Activated CD4-positive, alpha-beta T cell treated with anti-CD3 and anti-CD28 coated beads, Interleukin-2, amount 10 ng/mL, durations not matched to agents 24 days and 14 days (primary cell): ENCODE measurements at regions not wholly inside any gene's neighbourhood (a gene's known extent, or its start where the extent isn't known, plus 50 kb on each side); places are given as distances from the start of the nearest gene placed in this dataset.
A peak's percentile ranks its signal among the peaks of the same experiment; 100 is the strongest.
"Not testable (repeated sequence)": the region's sequence is repeated elsewhere in the genome, so short reads cannot be mapped to it uniquely, and the experiment has no call there.

Experiments
- DNase-seq: peaks from one replicate; pipeline ENCODE4 v3.0.0; 2022
- H3K27ac Mint-ChIP-seq: one replicate; pipeline ENCODE4 v1.8.0; 2022; ENCODE audit warnings: mild to moderate bottlenecking, mixed read lengths
- H3K27me3 Mint-ChIP-seq: one replicate; pipeline ENCODE4 v1.8.0; 2022; ENCODE audit warnings: mixed read lengths
- H3K36me3 Mint-ChIP-seq: one replicate; pipeline ENCODE4 v1.8.0; 2022; ENCODE audit warnings: low read depth, mild to moderate bottlenecking, mixed read lengths
- H3K4me1 Mint-ChIP-seq: one replicate; pipeline ENCODE4 v1.8.0; 2021; ENCODE audit warnings: mixed read lengths
- H3K4me3 Mint-ChIP-seq: one replicate; pipeline ENCODE4 v1.8.0; 2022; ENCODE audit warnings: mild to moderate bottlenecking, moderate library complexity, mixed read lengths
- H3K9me3 Mint-ChIP-seq: one replicate; pipeline ENCODE4 v1.8.0; 2021; ENCODE audit warnings: mixed read lengths
- intact Hi-C: fragments of 100-400 bp; cut with micrococcal nuclease; formaldehyde crosslinking; loops from one replicate; pipeline ENCODE4 v1.15.1; 2023

- intact Hi-C loops = no loop called here
- Mint-ChIP-seq H3K4me3 (no peak overlapping the region), H3K9me3 (peaks cover 4% of the 10 kb centered on the region), H3K36me3 (no peaks in the 10 kb centered on the region), H3K27me3 (no peaks in the 10 kb centered on the region), H3K27ac (no peak overlapping the region), H3K4me1 (peaks cover 62% of the 10 kb centered on the region)
- DNase-seq = no peak
Measured at GRCh38 chr1:234839663-234840062, 229.7 kb upstream of the IRF2BP2 start.

DNA sequence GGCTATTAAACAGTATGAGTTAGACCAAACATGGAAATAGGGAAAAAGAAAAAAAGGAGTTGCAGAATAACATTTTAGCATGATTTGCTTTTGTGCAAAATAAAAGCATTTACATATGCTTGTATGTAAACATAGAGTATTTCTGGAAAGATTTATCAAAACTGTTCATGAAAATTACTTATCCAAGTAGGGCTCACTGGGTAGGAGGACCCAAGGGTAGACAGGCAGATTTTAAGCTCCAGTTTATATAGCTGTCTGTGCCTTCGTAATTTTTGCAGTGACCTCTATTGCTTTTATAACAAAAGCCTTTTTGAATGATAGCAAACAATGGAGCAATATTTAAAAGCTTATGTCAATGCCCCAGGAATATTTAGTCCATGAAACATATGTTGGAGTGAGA is 228.8 kb upstream of the IRF2BP2 start:
- Mint-ChIP-seq H3K27me3 (no peaks in the 10 kb centered on the region), H3K27ac (no peak overlapping the region), H3K4me3 (no peak overlapping the region), H3K4me1 (peaks cover 53% of the 10 kb centered on the region), H3K36me3 (no peaks in the 10 kb centered on the region), H3K9me3 (peaks cover 4% of the 10 kb centered on the region)
- DNase-seq = no peak
- intact Hi-C loops = no loop called here

GRCh38 chr1:234838182-234838581 is 228.2 kb upstream of the IRF2BP2 start:
- peaks cover 48% of the 10 kb centered on the region for H3K4me1 Mint-ChIP-seq
- no peaks in the 10 kb centered on the region for H3K27me3 Mint-ChIP-seq
- H3K4me3 Mint-ChIP-seq = no peak overlapping the region
- no peak for DNase-seq
- intact Hi-C loops = no loop called here
- H3K36me3 Mint-ChIP-seq = no peaks in the 10 kb centered on the region
- no peak overlapping the region for H3K27ac Mint-ChIP-seq
- H3K9me3 Mint-ChIP-seq = peaks cover 4% of the 10 kb centered on the region

DNA sequence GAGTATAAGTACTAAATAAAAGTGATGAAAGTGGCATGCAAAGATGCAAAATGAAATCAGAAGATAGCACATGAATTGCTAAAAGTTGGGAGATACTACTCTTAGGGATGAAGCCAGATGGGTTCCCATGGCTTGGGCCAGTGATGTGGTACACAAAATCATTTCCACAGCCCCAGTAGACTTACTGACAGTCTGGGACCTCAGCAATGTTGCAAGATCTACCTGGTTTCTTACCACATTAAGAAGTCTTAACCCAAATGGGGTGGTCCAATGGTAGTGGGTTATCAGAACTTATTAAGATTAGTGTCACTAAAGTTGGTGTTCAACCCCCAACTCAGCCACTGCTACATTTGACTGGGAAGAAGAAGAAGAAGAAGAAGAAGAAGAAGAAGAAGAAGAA is 227.7 kb upstream of the IRF2BP2 start:
- intact Hi-C loops = no loop called here
- no peak overlapping the region for H3K4me3 Mint-ChIP-seq
- H3K4me1 Mint-ChIP-seq = peaks cover 43% of the 10 kb centered on the region
- no peaks in the 10 kb centered on the region for H3K36me3 Mint-ChIP-seq
- peak overlapping the region; percentile 32 for H3K27ac Mint-ChIP-seq
- DNase-seq = no peak
- H3K9me3 Mint-ChIP-seq = peaks cover 4% of the 10 kb centered on the region
- no peaks in the 10 kb centered on the region for H3K27me3 Mint-ChIP-seq

DNA sequence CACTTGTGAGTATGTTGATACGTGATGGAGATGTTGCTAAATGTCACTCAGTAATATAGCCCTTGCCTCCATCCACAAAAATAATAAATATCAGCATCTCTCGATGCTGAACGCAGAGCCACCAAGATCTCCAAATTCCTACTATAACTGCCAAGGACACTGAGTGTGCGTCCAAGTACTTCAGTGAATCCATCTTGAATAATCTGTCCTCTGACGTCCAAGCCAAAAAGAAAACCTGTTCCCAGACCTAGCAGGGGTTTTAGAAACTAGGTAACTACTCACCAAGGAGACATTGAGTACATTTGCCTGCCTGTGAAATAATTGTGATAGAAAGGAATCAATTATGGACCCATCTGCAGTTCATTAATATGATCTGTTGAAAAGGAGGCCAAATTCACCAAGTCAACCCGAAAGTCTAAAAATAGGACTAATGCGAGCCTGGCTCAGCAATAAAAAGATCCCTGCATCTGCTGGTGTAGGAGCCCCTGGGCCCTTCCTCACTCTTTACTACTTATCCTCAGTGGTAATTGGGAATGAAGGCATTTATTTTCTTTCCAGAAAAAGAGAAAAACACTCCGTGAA is 226.9 kb upstream of the IRF2BP2 start:
- peaks cover 37% of the 10 kb centered on the region for H3K4me1 Mint-ChIP-seq
- intact Hi-C loops = no loop called here
- peaks cover 4% of the 10 kb centered on the region for H3K9me3 Mint-ChIP-seq
- DNase-seq = no peak
- no peaks in the 10 kb centered on the region for H3K27me3 Mint-ChIP-seq
- H3K4me3 Mint-ChIP-seq = no peak overlapping the region
- no peaks in the 10 kb centered on the region for H3K36me3 Mint-ChIP-seq
- no peak overlapping the region for H3K27ac Mint-ChIP-seq

GRCh38 chr1:234836045-234836681 is 226.2 kb upstream of the IRF2BP2 start:
- Mint-ChIP-seq H3K4me1 (peaks cover 29% of the 10 kb centered on the region), H3K4me3 (no peak overlapping the region), H3K27me3 (no peaks in the 10 kb centered on the region), H3K36me3 (no peaks in the 10 kb centered on the region), H3K9me3 (peaks cover 4% of the 10 kb centered on the region), H3K27ac (no peak overlapping the region)
- intact Hi-C loops = no loop called here
- DNase-seq = no peak

DNA sequence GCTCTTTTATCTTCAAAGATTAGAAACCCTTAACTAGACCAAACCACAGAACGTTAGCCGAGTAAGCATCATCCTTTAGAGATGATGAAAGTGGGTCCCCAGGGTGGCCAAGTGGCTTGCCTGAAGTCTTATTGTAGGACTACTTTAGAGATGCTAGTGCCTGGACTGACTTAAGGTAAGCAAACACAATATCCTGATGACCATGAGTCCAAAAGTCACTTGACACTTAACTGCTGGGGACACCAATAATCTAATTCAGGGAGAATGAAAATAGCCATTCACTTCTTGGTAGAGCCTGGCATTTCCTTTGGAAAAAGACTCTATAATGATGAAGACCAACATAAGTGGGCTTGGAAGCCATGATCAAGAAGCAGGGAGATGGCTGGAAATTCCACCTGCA is 225.3 kb upstream of the IRF2BP2 start:
- H3K36me3 Mint-ChIP-seq = peaks cover 2% of the 10 kb centered on the region
- DNase-seq = no peak
- H3K27ac Mint-ChIP-seq = no peak overlapping the region
- intact Hi-C loops = no loop called here
- H3K9me3 Mint-ChIP-seq = peaks cover 4% of the 10 kb centered on the region
- H3K27me3 Mint-ChIP-seq = no peaks in the 10 kb centered on the region
- H3K4me3 Mint-ChIP-seq = no peak overlapping the region
- H3K4me1 Mint-ChIP-seq = peaks cover 26% of the 10 kb centered on the region

DNA sequence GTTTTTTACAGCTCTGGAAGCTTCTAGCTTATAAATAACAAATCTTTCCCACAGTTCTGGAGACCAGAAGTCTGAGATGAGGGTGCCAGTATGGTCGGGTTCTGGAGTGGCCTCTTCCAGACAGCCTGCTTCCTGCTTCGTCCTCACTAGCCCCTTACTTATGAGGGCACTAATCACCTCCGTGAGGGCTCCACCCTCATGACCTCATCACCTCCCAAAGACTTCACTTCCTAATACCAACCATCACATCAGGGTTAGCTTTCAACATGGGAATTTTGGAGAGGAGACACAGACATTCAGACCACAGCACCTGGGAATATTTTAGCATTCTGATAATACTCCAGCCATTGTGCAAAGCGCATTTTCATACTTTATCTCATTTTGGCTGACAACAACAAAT is 223.7 kb upstream of the IRF2BP2 start:
- H3K4me3 Mint-ChIP-seq = no peak overlapping the region
- no peaks in the 10 kb centered on the region for H3K27me3 Mint-ChIP-seq
- intact Hi-C loops = no loop called here
- H3K27ac Mint-ChIP-seq = no peak overlapping the region
- DNase-seq = no peak
- peaks cover 8% of the 10 kb centered on the region for H3K9me3 Mint-ChIP-seq
- H3K4me1 Mint-ChIP-seq = peaks cover 23% of the 10 kb centered on the region
- peaks cover 4% of the 10 kb centered on the region for H3K36me3 Mint-ChIP-seq

GRCh38 chr1:234833118-234833517 is 223.1 kb upstream of the IRF2BP2 start:
- Mint-ChIP-seq H3K9me3 (peaks cover 8% of the 10 kb centered on the region), H3K4me3 (no peak overlapping the region), H3K27ac (no peak overlapping the region), H3K27me3 (no peaks in the 10 kb centered on the region), H3K4me1 (peaks cover 24% of the 10 kb centered on the region), H3K36me3 (peaks cover 4% of the 10 kb centered on the region)
- no peak for DNase-seq
- intact Hi-C loops = no loop called here

DNA sequence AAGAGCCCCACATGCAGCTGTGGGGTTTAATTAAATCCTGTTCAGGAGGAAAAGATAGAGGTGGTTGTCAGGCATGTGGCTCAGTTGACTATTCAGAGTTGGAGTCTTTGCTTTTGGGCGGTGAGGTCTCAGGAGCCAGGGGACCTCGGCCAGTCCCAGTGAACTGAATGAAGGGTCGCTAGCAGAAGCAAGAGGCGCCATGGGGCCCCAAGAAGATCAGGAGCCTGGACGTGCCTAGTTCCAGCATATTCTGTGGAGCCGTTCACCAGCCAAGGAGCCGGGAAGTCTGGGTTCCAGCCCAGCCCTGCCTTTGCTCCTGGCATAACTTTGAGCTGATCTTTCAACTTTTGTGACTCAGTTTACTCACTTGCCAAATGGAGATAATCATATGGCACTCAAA is 217.7 kb upstream of the IRF2BP2 start:
- DNase-seq = no peak
- H3K27me3 Mint-ChIP-seq = no peaks in the 10 kb centered on the region
- H3K9me3 Mint-ChIP-seq = peaks cover 4% of the 10 kb centered on the region
- intact Hi-C loops = no loop called here
- H3K4me1 Mint-ChIP-seq = peaks cover 25% of the 10 kb centered on the region
- no peak overlapping the region for H3K27ac Mint-ChIP-seq
- H3K36me3 Mint-ChIP-seq = peaks cover 4% of the 10 kb centered on the region
- H3K4me3 Mint-ChIP-seq = no peak overlapping the region

DNA sequence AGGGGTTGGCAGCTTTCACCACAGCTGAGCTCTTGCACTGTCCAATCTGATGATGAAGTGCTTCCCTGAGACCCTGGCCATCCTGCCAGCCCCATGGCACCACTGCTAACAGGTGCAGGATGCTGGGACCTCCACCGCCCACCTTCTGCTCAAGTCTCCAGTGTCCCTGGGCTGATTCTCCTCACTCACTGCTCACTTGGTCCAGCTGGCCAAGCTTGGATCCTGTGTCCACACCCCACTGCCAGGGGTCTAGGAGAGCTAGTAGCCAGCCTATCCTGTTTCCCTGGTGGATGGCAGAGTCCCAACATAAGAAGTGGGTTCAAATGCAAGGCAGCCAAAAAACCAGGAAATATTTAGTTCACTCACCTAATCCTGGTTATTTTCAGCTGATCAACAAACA is 217.2 kb upstream of the IRF2BP2 start:
- intact Hi-C loops = no loop called here
- peaks cover 4% of the 10 kb centered on the region for H3K9me3 Mint-ChIP-seq
- H3K4me1 Mint-ChIP-seq = peaks cover 25% of the 10 kb centered on the region
- H3K27ac Mint-ChIP-seq = no peak overlapping the region
- no peaks in the 10 kb centered on the region for H3K27me3 Mint-ChIP-seq
- DNase-seq = no peak
- peaks cover 4% of the 10 kb centered on the region for H3K36me3 Mint-ChIP-seq
- no peak overlapping the region for H3K4me3 Mint-ChIP-seq

DNA sequence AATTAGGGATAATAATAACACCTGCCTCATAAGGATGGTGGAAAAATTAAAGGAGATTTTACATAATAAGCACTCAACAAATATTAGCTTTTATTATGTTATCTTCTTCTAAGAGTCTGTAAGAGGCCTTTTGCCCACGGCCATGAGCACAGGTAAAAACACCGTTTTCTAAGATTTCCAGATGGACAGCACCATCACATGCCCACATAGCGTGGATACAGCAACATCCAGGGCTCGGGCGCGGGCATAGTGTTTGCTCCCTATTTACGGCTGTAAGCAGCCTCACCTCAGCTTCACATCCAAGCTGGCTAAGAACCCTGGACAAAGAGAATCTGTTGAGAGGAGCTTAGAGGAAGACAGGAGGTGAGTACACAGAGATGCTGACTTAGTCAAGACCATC is 216.4 kb upstream of the IRF2BP2 start:
- peaks cover 6% of the 10 kb centered on the region for H3K9me3 Mint-ChIP-seq
- no peak overlapping the region for H3K27ac Mint-ChIP-seq
- H3K36me3 Mint-ChIP-seq = peaks cover 4% of the 10 kb centered on the region
- no peak for DNase-seq
- H3K27me3 Mint-ChIP-seq = no peaks in the 10 kb centered on the region
- intact Hi-C loops = no loop called here
- no peak overlapping the region for H3K4me3 Mint-ChIP-seq
- peaks cover 25% of the 10 kb centered on the region for H3K4me1 Mint-ChIP-seq

DNA sequence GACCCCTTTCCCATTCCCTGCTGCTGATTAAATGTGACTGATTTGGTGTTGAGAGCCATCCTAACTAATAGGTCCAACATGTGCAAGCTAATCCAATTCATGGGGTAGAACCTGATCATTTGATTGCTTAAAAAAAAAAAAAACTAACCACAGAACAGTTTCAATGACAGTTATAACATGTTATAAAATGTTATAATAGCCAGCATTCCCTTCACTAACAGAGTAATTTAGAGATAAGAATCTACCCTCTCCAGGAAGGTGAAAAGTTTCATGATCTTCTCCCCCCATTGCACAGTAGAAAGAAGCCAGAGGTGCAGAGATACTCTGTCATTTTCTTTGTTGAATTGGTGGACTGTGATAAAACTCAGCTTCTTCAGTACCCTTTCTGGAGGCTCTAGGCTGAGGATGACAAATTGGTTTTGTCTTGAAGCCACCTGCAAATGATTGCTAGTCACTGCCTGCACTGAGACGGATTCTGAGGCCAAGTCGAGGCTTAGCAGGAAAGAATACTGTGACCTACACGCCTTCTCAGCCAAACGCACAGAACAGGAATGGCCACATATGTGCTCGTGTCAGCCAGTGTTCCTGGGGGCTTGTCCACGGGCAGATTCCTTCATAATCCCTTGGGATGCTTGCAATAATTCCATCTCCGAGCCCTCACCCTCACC is 215.7 kb upstream of the IRF2BP2 start:
- intact Hi-C loops = no loop called here
- H3K36me3 Mint-ChIP-seq = peaks cover 4% of the 10 kb centered on the region
- no peak for DNase-seq
- peaks cover 6% of the 10 kb centered on the region for H3K9me3 Mint-ChIP-seq
- no peak overlapping the region for H3K27ac Mint-ChIP-seq
- H3K4me1 Mint-ChIP-seq = peaks cover 23% of the 10 kb centered on the region
- no peaks in the 10 kb centered on the region for H3K27me3 Mint-ChIP-seq
- H3K4me3 Mint-ChIP-seq = no peak overlapping the region

GRCh38 chr1:234824836-234825235 is 214.9 kb upstream of the IRF2BP2 start:
- DNase-seq, H3K27me3 Mint-ChIP-seq, H3K9me3 Mint-ChIP-seq, intact Hi-C loops, H3K4me3 Mint-ChIP-seq, H3K27ac Mint-ChIP-seq, H3K36me3 Mint-ChIP-seq: not testable (repeated sequence)
- H3K4me1 Mint-ChIP-seq = peaks cover 18% of the 10 kb centered on the region
